HG03378 (cell line): ENCODE measurements at regions not wholly inside any gene's neighbourhood (a gene's known extent, or its start where the extent isn't known, plus 50 kb on each side); places are given as distances from the start of the nearest gene placed in this dataset.

ENCODE experiments used
- ATAC-seq: cut with Tn5 transposase; IDR thresholded peaks from one replicate; pipeline ENCODE4 v1.9.1; 2021; ENCODE audit warnings: mild to moderate bottlenecking, moderate library complexity; ENCODE audit not compliant: unreplicated experiment

- no peak for ATAC-seq
Observed at GRCh38 chr2:45256173-45256866, 247.1 kb upstream of the SIX2 start.

GRCh38 chr2:45255563-45255962, 246.3 kb upstream of the SIX2 start:
- ATAC-seq = no peak

- ATAC-seq = no peak
Observed at GRCh38 chr2:45254025-45254424, 244.8 kb upstream of the SIX2 start.

- no peak for ATAC-seq
Observed at GRCh38 chr2:45253151-45253550, 243.9 kb upstream of the SIX2 start.

GRCh38 chr2:45250176-45250575, 240.9 kb upstream of the SIX2 start:
- ATAC-seq = no peak

GRCh38 chr2:45248214-45248613, 239.0 kb upstream of the SIX2 start:
- no peak for ATAC-seq

GRCh38 chr2:45244928-45245327, 235.7 kb upstream of the SIX2 start:
- no peak for ATAC-seq

- no peak for ATAC-seq
Observed at GRCh38 chr2:45242161-45242741, 233.0 kb upstream of the SIX2 start.

- ATAC-seq = no peak
Observed at GRCh38 chr2:45241061-45241561, 231.9 kb upstream of the SIX2 start.

- no peak for ATAC-seq
Observed at GRCh38 chr2:45237850-45238542, 228.7 kb upstream of the SIX2 start.

- ATAC-seq = no peak
Observed at GRCh38 chr2:45237128-45237527, 227.9 kb upstream of the SIX2 start.

GRCh38 chr2:45236268-45236667, 227.0 kb upstream of the SIX2 start:
- no peak for ATAC-seq

- no peak for ATAC-seq
Observed at GRCh38 chr2:45233301-45233700, 224.0 kb upstream of the SIX2 start.

- ATAC-seq = no peak
Observed at GRCh38 chr2:45232818-45233217, 223.6 kb upstream of the SIX2 start.

- no peak for ATAC-seq
Observed at GRCh38 chr2:45229411-45229810, 220.2 kb upstream of the SIX2 start.

GRCh38 chr2:45227347-45227746, 218.1 kb upstream of the SIX2 start:
- ATAC-seq = no peak

GRCh38 chr2:45224993-45225380, 215.7 kb upstream of the SIX2 start:
- no peak for ATAC-seq

GRCh38 chr2:45224321-45224992, 215.2 kb upstream of the SIX2 start:
- no peak for ATAC-seq

GRCh38 chr2:45223531-45223930, 214.3 kb upstream of the SIX2 start:
- no peak for ATAC-seq

GRCh38 chr2:45220227-45220626, 211.0 kb upstream of the SIX2 start:
- no peak for ATAC-seq

- no peak for ATAC-seq
Observed at GRCh38 chr2:45218931-45219339, 209.7 kb upstream of the SIX2 start.

- no peak for ATAC-seq
Observed at GRCh38 chr2:45218297-45218696, 209.0 kb upstream of the SIX2 start.
